ENCODE measurements at regions not wholly inside any gene's neighbourhood (a gene's known extent, or its start where the extent isn't known, plus 50 kb on each side); places are given as distances from the start of the nearest gene placed in this dataset.

DNA sequence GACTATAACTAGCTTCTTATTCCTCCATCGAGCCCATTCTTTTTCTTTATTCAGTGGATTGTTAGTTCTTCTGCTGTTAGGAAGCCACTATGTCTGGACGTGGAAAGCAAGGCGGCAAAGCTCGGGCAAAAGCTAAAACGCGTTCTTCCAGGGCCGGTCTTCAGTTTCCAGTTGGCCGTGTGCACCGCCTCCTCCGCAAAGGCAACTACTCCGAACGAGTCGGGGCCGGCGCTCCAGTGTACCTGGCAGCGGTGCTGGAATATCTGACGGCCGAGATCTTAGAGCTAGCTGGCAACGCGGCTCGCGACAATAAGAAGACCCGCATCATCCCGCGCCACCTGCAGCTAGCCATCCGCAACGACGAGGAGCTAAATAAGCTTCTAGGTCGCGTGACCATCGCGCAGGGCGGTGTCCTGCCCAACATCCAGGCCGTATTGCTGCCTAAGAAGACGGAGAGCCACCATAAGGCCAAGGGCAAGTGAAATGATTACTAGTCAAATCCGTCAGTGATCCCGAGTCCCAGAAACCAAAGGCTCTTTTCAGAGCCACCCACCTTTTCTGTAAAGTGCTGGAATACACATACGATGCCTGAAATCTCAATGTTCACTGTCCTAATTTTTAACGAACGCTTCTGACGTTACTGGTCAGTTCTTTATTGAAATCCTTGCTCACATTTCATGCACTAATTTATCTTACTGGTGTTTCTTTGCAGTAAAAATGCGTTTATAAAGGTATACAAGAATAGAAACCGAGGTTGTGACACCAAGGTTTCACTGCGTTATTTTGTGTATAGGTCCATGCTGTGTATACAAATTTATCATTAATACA lies 129.9 kb downstream of the HFE start:
- TF ChIP-seq CTCF (IDR thresholded peaks at IDR 0.05), result peak in 4 of 6 experiments; percentile 23 to 73 (median 62)
- no peak for TF ChIP-seq POLR2A (IDR thresholded peaks at IDR 0.05)
